ENCODE measurements at regions not wholly inside any gene's neighbourhood (a gene's known extent, or its start where the extent isn't known, plus 50 kb on each side); places are given as distances from the start of the nearest gene placed in this dataset.

- H3K4me2 ChIP-seq: no peak overlapping the region
- no peak overlapping the region for H3K4me3 ChIP-seq (IDR thresholded peaks at IDR 0.05; ENCODE audit: insufficient read depth, low read depth, low read length)
- H3K36me3 ChIP-seq (ENCODE audit: insufficient read depth): no peaks in the 10 kb centered on the region
- H3K9ac ChIP-seq: no peak overlapping the region
- H4K20me1 ChIP-seq (ENCODE audit: insufficient read depth): no peaks in the 10 kb centered on the region
- no peaks in the 10 kb centered on the region for H3K27me3 ChIP-seq (ENCODE audit: insufficient read depth, low read depth)
- no peak overlapping the region for H3K27ac ChIP-seq
- no peak overlapping the region for H2AFZ ChIP-seq (ENCODE audit: low read depth)
- no peak for TF ChIP-seq CTCF (conservative IDR thresholded peaks at IDR 0.05; ENCODE audit: low read depth, low read length)
- peaks cover 34% of the 10 kb centered on the region for H3K4me1 ChIP-seq (ENCODE audit: low read depth, poor library complexity, severe bottlenecking)
- no peaks in the 10 kb centered on the region for H3K79me2 ChIP-seq (ENCODE audit: insufficient read depth, low read depth)
Measured at GRCh38 chr4:38453253-38453881, 210.6 kb upstream of the KLF3 start.

GRCh38 chr4:38454284-38454683, 209.7 kb upstream of the KLF3 start:
- no peaks in the 10 kb centered on the region for H4K20me1 ChIP-seq (ENCODE audit: insufficient read depth)
- no peaks in the 10 kb centered on the region for H3K27me3 ChIP-seq (ENCODE audit: insufficient read depth, low read depth)
- no peak overlapping the region for H3K27ac ChIP-seq
- H3K4me1 ChIP-seq (ENCODE audit: low read depth, poor library complexity, severe bottlenecking): peaks cover 34% of the 10 kb centered on the region
- no peaks in the 10 kb centered on the region for H3K79me2 ChIP-seq (ENCODE audit: insufficient read depth, low read depth)
- peak overlapping the region; percentile 49 for H3K4me2 ChIP-seq
- no peak overlapping the region for H3K4me3 ChIP-seq (IDR thresholded peaks at IDR 0.05; ENCODE audit: insufficient read depth, low read depth, low read length)
- TF ChIP-seq CTCF (conservative IDR thresholded peaks at IDR 0.05; ENCODE audit: low read depth, low read length): no peak
- H2AFZ ChIP-seq (ENCODE audit: low read depth): no peak overlapping the region
- H3K36me3 ChIP-seq (ENCODE audit: insufficient read depth): no peaks in the 10 kb centered on the region
- H3K9ac ChIP-seq: no peak overlapping the region

GRCh38 chr4:38455092-38455862, 208.7 kb upstream of the KLF3 start:
- TF ChIP-seq CTCF (conservative IDR thresholded peaks at IDR 0.05; ENCODE audit: low read depth, low read length): no peak
- Histone ChIP-seq H3K4me3 (IDR thresholded peaks at IDR 0.05; ENCODE audit: insufficient read depth, low read depth, low read length) (no peak overlapping the region), H3K27ac (peak overlapping the region; percentile 18; the same call in 1 of the 2 replicates), H3K27me3 (ENCODE audit: insufficient read depth, low read depth) (no peaks in the 10 kb centered on the region), H3K36me3 (ENCODE audit: insufficient read depth) (no peaks in the 10 kb centered on the region), H3K4me2 (peak overlapping the region; percentile 70), H2AFZ (ENCODE audit: low read depth) (no peak overlapping the region), H3K9ac (no peak overlapping the region), H3K4me1 (ENCODE audit: low read depth, poor library complexity, severe bottlenecking) (peaks cover 34% of the 10 kb centered on the region), H3K79me2 (ENCODE audit: insufficient read depth, low read depth) (no peaks in the 10 kb centered on the region), H4K20me1 (ENCODE audit: insufficient read depth) (no peaks in the 10 kb centered on the region)

- Histone ChIP-seq H4K20me1 (ENCODE audit: insufficient read depth) (no peaks in the 10 kb centered on the region), H3K4me3 (IDR thresholded peaks at IDR 0.05; ENCODE audit: insufficient read depth, low read depth, low read length) (no peak overlapping the region), H2AFZ (ENCODE audit: low read depth) (no peak overlapping the region), H3K36me3 (ENCODE audit: insufficient read depth) (no peaks in the 10 kb centered on the region), H3K79me2 (ENCODE audit: insufficient read depth, low read depth) (no peaks in the 10 kb centered on the region), H3K27ac (no peak overlapping the region), H3K4me1 (ENCODE audit: low read depth, poor library complexity, severe bottlenecking) (peaks cover 34% of the 10 kb centered on the region), H3K27me3 (ENCODE audit: insufficient read depth, low read depth) (no peaks in the 10 kb centered on the region), H3K4me2 (0 out of 2 replicates have a peak overlapping the region, but pooled peaks have one; percentile 70), H3K9ac (no peak overlapping the region)
- no peak for TF ChIP-seq CTCF (conservative IDR thresholded peaks at IDR 0.05; ENCODE audit: low read depth, low read length)
Measured at GRCh38 chr4:38456096-38456495, 207.9 kb upstream of the KLF3 start.

Measured in KMS-11 (cell line).